NCI-H82 (cell line): ENCODE measurements at regions not wholly inside any gene's neighbourhood (a gene's known extent, or its start where the extent isn't known, plus 50 kb on each side); places are given as distances from the start of the nearest gene placed in this dataset.
"Not testable (repeated sequence)": the region's sequence is repeated elsewhere in the genome, so short reads cannot be mapped to it uniquely, and the experiment has no call there.

Source experiments
- DNase-seq: peaks from one replicate; lab custom pipeline; 2025; lab: John Stamatoyannopoulos, UW

DNA sequence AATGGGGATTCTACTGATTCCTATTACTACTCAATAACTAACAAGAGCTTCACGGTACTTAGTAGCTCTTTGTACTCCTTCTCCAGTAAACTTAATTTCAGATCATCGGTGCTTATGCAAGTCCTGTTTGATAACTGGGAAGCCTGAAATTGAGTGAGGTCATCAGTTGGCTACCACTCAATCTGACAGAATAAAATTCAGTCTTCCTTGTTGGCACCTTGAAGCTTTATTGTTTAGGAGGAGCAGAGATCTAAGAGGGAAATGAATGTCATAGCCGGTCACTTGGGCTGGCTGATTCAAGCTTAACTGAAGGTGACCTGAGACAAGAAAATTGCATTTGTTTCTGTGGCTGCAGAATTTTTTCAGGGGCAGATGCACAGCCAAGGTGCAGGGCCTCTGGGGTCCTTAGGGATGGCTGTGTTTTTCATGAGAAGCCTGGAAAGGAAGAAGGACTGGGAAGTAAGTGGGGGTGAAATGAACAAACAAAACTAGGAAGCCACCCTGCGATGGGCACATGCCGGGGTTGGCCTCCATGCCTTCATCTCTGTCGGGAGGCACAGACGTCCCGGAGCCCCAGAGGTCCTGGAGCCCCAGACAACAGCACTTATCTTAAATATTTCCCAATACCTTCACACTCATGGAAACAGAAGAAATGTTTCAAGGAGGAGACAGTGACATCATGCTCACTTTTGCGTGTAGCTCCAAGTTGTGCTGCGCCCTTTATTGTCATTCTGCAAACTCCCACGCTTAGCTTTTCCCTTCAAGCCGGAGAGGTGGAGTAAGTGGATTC lies 85.0 kb upstream of the KIF5B start:
- DNase-seq: no peak

DNA sequence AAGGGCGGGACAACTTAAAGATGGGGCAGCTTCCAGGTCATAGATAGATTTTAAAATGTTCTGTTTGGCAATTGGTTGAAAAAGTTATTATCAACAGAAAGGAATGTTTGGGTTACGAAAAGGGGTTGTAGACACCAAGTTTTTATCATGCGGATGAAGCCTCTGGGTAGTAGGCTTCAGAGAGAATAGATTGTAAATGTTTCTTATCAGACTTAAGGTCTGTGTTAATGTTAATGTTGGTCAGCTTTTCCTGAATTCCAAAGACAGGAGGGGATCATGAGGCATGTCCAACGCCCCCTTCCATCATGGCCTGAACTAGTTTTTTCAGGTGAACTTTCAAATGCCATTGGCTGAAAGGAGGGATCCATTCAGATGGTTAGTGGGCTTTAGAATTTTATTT lies 84.2 kb upstream of the KIF5B start:
- no peak for DNase-seq

- no peak for DNase-seq
These were observed 83.2 kb upstream of the KIF5B start for GRCh38 chr10:32139223-32140073.

GRCh38 chr10:32136927-32137326 lies 80.7 kb upstream of the KIF5B start:
- DNase-seq: not testable (repeated sequence)

DNA sequence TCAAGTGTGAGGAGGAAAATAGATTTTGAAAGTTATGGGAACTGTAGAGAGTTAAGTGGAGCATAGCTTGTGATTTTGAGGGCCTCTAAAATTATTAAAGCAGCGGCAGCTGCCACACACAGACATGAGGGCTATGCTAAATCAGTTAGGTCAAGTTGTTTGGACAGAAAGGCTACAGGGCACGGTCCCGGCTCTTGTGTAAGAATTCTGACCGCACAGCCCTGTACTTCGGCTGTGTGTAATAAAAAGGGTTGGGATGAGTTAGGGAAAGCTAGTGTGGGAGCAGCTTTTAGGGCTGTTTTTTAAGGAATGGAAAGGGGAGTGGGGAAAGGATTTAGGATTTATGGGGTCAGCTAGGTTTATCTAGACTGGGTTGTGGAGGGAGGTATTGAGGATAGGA lies 79.6 kb upstream of the KIF5B start:
- DNase-seq: not testable (repeated sequence)

GRCh38 chr10:32132357-32132946 lies 76.2 kb upstream of the KIF5B start:
- DNase-seq: no peak

DNA sequence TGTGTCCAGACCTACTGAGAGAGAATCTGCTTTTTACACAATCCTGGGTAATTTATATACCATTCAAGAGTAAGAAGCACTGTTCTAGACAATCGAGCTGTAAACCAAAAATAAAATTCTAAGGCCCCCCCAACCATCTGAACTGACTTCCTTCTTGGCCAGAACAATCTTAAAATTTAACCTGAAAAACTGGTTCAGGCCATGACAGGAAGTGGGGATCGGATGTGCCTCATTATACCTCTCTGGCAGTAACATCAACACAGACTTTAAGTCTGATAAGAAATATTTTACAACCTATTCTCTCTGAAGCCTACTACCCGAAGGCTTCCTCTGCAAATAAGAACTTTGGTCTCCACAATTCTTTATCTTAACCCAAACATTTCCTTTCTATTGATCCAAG lies 75.2 kb upstream of the KIF5B start:
- no peak for DNase-seq

DNA sequence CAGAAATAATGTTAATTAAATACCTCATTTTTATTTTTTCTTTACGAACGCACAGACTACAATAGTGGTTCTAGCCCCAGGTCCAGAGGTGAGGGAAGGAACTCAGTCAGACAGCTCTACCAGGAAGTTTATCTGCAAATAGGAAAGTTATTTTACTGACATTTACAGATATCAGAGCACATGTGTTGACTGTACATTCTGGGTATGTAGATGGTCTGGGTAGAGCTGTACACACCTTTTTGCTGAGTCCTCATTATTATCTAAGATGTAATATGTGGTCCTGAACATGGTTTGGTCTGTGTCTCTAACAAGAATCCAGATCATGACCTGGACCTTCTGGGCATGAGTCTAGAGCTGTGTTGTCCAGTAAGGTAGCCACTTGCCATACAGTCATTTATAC lies 74.6 kb upstream of the KIF5B start:
- DNase-seq: no peak

DNA sequence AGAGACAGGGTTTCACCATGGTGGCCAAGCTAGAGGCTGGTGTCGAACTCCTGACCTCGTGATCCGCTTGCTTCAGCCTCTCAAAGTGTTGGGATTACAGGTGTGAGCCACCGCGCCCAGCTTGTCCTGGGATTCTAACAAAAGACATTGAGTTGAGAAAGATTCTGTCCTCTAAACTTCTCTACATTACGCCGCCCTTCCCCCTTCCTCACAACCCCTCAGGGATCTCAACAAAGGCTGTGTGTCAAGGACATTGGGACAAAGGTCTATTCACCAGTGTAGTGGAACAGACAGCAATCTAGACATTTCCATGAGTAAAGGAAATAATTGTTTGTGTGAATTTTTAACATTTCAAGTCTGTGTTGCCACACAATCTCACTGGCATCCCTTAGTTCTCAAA lies 68.8 kb upstream of the KIF5B start:
- no peak for DNase-seq

- peak; percentile 67 for DNase-seq
These were observed 66.8 kb upstream of the KIF5B start for GRCh38 chr10:32123021-32123420.

DNA sequence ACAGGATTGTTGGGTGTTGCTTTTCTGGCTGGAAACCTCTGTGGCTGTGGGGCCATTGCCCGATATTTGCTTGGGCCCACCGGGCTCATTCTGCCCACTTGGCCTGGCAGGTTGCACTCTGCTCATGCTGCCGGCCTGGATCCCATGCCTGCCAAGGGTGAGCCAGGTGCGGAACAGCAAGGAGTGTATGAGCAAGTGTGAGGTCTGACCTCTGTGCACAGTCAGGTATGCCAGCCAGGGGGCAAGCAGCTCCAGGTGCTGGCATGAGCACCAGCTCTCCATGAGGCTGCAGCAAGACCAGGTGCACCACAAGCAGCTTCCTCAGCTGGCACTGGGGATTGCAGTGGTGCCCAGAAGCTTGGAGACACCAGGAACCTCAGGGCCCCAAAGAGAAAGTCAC lies 65.4 kb upstream of the KIF5B start:
- no peak for DNase-seq

DNA sequence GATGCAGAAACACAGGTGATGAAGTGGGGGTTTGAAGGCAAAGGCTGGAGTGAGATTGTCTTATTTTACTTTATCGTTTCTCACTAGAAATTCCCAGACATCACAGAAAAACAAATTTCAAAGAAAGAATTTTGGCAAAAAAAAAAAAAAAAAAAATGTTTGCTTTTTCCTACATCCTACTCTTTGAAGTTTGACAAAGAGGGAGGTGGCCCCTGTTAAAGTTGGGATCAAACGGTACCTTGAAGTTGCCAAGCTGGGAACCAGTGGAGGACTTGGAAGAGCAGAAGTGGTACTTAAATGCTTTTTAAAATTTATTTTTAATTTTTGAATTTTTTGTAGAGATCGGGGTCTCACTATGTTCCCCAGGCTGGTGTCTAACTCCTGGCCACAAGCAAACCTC lies 63.9 kb upstream of the KIF5B start:
- DNase-seq: no peak

DNA sequence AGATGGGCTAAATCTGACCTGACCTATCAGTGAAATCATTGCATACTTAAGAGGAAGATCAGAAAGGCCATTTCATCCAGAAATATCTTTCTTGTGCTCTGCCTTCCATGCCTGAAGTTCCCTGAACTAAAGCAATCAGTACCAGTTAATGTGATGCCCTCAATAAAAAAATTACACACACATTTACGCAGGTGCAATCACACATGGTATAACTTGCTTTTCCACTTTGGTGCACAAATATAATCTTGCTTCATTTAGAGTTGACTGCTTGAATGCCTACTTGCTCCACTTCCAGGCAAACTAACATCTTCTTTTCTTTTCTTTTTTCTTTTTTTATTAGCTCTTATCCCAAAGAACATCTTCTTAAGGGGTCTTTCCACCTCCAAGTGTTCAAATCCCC lies 58.3 kb upstream of the KIF5B start:
- DNase-seq: no peak

- DNase-seq: no peak
These were observed 55.8 kb upstream of the KIF5B start for GRCh38 chr10:32112055-32112454.

DNA sequence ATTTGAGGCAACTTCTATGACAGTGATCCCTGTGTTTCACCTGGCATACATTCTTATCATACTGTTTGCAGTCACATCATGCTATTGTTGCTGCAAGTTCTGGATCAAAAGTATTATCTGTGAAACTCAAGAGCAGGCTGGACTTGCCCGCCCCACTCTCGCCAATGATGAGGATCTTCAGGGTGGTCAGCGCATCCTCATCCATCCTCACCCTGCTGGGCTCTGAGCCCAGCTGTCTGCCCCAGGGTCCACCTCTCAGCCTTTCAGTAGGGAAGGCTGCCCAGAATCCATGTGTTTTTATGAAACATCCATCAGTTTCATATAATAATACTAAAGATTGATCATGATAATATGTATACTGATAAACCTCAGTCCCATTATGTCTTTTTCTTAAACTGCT lies 55.4 kb upstream of the KIF5B start:
- DNase-seq: no peak

DNA sequence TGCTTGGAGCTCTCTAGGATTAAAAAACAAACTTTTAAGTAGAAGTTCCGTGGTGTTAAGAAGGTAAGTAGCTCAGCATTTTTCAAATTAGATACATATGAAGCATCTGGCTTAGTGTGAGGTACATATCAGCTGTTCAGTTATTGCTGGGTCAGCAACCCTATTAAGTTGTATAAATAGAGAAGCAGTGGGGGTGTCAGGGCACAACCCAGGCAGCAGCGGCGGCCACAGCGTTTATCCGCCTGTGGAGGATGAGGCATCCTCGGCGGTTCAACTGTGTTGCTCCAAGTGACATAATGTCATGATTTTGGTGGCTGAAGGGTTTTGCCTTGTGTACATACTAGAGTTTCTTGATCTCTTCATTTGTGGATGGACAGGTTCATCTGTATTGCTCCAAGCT lies 54.6 kb upstream of the KIF5B start:
- DNase-seq: no peak

GRCh38 chr10:32109603-32110002 lies 53.4 kb upstream of the KIF5B start:
- DNase-seq: no peak
